RWPE1 (cell line): ENCODE measurements at regions not wholly inside any gene's neighbourhood (a gene's known extent, or its start where the extent isn't known, plus 50 kb on each side); places are given as distances from the start of the nearest gene placed in this dataset.

Source experiments
- CTCF ChIA-PET: fragments of 350-600 bp; sonication (Branson Sonifier 250); formaldehyde crosslinking; extraction: SDS; loops from one replicate; lab custom pipeline; 2021; lab: Yijun Ruan, JAX
- POLR2A ChIA-PET: fragments of 400-600 bp; formaldehyde crosslinking; extraction: SDS; loops from one replicate; lab custom pipeline; 2020; ENCODE audit warnings: antibody characterized with exemption; ENCODE audit not compliant: low non-redundant PET; lab: Yijun Ruan, JAX
- DNase-seq: peaks from one replicate; pipeline ENCODE4 v3.0.0; 2012; ENCODE audit warnings: low spot score
- H3K27ac ChIP-seq: fragments of 450-650 bp; 2 replicates; pipeline ENCODE4 v1.5.1; 2017
- TF ChIP-seq, protein P1 (sequence below): fragments of 450-650 bp; conservative IDR thresholded peaks from 2 replicates; pipeline ENCODE4 v1.5.1; 2017; ENCODE audit warnings: low read depth, mild to moderate bottlenecking

DNA sequence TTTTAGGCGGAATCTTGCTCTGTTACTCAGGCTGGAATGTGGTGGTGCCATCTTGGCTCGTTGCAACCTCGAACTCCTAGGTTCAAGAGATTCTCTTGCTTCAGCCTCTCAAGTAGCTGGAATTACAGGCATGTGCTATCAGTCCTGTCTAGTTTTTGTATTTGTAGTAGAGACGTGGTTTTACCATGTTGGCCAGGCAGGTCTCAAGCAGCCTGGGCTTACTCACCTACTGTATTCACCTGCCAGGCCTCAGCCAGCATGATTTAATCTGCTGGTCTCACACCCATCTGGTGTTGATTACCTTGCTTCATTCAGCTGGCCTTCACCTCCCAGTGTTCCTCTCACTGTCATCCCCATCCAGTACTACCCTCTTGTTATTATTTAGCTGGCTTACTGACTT lies 102.0 kb downstream of the IL12A start:
- H3K27ac ChIP-seq: no peak overlapping the region
- DNase-seq: no peak
- POLR2A ChIA-PET: no interaction called here
- CTCF ChIA-PET: no interaction called here
- TF ChIP-seq, protein P1, sequence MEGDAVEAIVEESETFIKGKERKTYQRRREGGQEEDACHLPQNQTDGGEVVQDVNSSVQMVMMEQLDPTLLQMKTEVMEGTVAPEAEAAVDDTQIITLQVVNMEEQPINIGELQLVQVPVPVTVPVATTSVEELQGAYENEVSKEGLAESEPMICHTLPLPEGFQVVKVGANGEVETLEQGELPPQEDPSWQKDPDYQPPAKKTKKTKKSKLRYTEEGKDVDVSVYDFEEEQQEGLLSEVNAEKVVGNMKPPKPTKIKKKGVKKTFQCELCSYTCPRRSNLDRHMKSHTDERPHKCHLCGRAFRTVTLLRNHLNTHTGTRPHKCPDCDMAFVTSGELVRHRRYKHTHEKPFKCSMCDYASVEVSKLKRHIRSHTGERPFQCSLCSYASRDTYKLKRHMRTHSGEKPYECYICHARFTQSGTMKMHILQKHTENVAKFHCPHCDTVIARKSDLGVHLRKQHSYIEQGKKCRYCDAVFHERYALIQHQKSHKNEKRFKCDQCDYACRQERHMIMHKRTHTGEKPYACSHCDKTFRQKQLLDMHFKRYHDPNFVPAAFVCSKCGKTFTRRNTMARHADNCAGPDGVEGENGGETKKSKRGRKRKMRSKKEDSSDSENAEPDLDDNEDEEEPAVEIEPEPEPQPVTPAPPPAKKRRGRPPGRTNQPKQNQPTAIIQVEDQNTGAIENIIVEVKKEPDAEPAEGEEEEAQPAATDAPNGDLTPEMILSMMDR: no peak

DNA sequence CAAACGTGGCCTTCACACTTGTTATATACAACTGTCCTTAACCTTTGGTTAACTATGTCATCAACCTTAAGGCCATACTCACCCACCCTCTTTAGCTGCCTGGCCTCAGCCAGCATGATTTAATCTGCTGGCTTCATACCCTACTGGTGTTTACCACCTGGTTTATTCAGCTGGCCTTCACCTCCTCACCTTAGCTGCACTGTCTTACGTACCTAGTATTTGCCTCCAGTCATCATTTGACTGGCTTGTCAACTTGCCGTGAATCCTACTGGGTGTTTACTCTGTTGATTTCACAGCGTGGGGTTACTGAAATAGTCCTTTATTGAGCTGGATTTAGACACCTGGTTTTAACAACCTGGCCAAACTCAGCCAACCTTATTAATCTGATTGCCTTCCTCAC lies 102.8 kb downstream of the IL12A start:
- CTCF ChIA-PET: no interaction called here
- POLR2A ChIA-PET: no interaction called here
- H3K27ac ChIP-seq: no peak overlapping the region
- TF ChIP-seq, protein P1: no peak
- no peak for DNase-seq

DNA sequence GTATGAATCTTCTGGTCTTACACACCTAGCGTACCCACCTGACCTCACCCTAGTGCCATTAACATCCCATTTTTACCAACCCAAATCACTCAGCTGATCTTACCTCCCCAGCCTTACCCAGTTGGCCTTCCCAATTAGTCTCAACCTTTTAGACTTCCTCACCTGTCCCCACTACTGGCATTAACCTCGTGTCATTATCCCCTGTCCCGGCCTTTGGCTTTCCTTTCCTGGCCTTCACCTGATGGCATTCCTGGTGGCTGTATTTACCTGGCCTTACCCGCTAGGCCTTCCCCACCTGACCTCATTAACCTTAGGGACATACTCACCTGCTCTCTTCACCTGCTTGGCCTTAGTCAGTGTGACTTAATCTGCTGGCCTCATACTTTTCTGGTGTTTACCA lies 104.1 kb downstream of the IL12A start:
- no peak overlapping the region for H3K27ac ChIP-seq
- CTCF ChIA-PET: no interaction called here
- TF ChIP-seq, protein P1: no peak
- POLR2A ChIA-PET: no interaction called here
- DNase-seq: no peak

DNA sequence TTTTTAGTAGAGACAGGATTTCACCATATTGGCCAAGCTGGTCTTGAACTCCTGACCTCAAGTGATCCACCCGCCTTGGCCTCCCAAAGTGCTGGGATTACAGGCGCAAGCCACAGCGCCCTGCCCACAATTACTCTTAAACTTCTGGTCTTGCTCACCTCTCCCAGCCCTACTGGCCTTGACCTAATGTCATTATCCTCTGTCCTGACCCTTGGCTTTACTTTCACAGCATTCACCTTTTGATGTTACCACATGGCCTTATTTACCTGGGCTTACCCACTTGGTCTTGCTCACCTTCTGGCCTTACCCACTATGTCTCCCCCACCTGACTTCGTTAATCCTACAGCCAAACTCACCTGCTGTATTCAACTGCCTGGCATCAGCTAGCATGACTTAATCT lies 105.9 kb downstream of the IL12A start:
- CTCF ChIA-PET: interaction anchor here (0.6 kb wide), 1 partner anchor 35 kb away, joined by 3 read pairs; no protein-coding TSS in a partner anchor
- H3K27ac ChIP-seq: no peak overlapping the region
- TF ChIP-seq, protein P1: no peak
- POLR2A ChIA-PET: no interaction called here
- no peak for DNase-seq

DNA sequence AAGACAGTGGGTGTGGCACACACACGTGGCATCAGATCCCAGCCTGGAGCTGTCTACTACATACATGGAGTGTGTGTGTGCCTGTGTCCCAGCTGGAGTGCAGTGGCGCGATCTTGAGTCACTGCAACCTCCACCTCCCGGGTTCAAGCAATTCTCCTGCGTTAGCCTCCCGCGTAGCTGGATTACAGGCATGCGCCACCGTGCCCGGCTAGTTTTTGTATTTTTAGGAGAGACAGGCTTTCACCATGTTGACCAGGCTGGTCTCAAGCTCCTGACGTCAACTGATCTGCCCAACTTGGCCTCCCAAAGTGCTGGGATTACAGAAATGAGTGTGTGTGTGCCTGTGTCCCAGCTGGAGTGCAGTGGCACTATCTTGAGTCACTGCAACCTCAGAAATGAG lies 108.8 kb downstream of the IL12A start:
- ChIA-PET POLR2A (no interaction called here), CTCF (no interaction called here)
- DNase-seq: no peak
- TF ChIP-seq, protein P1: no peak
- no peak overlapping the region for H3K27ac ChIP-seq

- DNase-seq: no peak
- H3K27ac ChIP-seq: no peak overlapping the region
- ChIA-PET POLR2A (no interaction called here), CTCF (interaction anchor here (0.6 kb wide), 1 partner anchor 981 kb away, joined by 3 read pairs; no protein-coding TSS in a partner anchor)
- TF ChIP-seq, protein P1: no peak
These were observed 109.8 kb downstream of the IL12A start for GRCh38 chr3:160098261-160098908.
